ENCODE measurements at regions not wholly inside any gene's neighbourhood (a gene's known extent, or its start where the extent isn't known, plus 50 kb on each side); places are given as distances from the start of the nearest gene placed in this dataset.
A peak's percentile ranks its signal among the peaks of the same experiment; 100 is the strongest.

- no peak for DNase-seq (ENCODE audit: low spot score)
Observed at GRCh38 chr14:53350429-53350828, 197.3 kb upstream of the DDHD1 start.

DNA sequence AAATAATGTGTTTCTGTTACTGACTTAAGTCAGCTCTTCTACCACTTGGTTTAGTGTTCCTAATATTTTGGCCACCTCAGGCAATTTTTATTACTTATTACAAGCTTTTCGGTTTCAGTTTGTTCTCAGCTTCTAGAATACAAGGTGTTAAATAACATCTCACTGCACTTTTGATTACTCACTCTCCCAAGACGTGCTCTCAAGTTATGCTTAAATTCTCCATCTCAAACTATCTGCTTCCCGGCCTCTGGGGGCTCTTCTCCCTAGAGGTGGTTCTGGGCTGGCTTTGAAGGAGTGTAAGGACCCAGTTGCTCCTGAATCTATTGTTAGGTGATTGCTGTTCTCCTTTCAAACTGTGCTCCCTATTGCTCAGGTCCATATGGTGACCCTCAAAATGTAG, 193.9 kb upstream of the DDHD1 start:
- DNase-seq (ENCODE audit: low spot score), result no peak

DNA sequence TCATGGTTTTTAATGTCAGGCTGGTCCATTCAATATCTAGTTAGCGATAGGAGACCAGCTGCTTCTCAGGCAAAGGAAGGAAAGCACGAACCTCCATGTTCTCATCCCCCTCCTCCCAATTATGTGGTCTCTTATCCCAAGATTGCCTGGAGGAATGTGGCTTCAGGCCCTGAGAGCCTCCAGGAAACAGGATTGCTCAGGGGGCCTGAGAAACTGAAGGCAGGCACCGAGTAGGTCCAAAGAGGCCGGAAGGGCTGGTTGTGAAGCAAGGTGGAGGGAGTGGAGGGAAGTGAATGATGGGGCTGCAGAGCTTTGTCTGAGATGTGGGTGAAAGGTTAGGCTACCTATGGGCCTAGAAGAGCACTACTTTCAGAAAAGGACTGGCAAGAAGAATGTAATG, 188.2 kb upstream of the DDHD1 start:
- DNase-seq (ENCODE audit: low spot score), result no peak

- no peak for DNase-seq (ENCODE audit: low spot score)
Observed at GRCh38 chr14:53338192-53338591, 185.1 kb upstream of the DDHD1 start.

DNA sequence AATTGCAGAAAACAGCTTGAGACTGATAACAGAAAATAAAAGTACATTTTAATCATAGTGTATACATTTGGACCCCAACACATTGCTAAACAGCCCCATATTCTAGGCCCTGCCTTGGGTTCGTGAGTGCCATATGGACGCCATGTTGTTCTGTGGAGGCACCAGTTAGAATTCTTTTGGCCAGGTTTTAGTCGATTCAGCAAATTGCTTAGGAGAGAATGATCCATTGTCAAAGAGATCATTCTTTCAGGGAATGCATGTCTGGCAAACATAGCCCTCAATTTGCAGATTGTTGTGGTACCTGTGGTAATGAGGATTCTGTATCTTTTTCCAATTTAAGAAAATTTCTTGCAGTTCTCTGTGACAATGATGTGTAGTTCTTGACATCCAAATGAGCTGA, 183.6 kb upstream of the DDHD1 start:
- no peak for DNase-seq (ENCODE audit: low spot score)

DNA sequence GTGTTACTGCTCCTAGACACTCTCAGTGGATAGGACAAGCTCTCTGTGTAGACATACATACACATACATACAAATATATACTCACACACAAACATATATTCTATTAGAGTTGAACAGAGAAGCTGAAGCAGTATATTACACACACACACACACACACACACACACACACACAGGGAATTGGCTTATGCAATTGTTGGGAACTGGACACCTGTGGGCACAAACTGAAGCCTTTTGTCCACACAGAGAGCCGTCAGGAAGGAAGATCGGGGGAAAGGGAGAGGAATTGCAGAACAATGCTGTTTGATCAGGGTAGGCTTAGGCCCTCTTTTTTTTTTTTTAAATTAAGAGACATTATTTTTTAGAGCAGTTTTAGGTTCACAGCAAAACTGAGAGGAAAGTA, 180.7 kb upstream of the DDHD1 start:
- DNase-seq (ENCODE audit: low spot score), result no peak

DNA sequence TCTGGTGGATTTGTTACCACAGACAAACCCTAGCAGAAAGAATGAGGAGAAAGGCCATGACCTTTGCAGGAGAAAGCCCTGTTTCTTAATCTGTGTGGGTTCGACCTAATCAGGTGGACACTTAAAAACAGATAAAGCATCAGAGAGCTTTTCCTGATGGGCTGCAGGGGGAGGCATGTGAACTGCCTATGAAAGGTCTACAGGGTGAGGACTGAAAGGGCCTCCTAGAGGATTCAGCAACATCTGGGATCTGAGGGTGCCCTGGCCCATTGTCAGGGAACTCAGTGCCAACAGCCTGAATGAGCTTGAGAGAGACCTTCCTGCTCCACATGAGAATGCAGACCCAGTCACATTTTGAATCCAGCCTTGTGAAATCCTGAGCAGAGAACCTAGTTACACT, 178.8 kb upstream of the DDHD1 start:
- DNase-seq (ENCODE audit: low spot score), result no peak

DNA sequence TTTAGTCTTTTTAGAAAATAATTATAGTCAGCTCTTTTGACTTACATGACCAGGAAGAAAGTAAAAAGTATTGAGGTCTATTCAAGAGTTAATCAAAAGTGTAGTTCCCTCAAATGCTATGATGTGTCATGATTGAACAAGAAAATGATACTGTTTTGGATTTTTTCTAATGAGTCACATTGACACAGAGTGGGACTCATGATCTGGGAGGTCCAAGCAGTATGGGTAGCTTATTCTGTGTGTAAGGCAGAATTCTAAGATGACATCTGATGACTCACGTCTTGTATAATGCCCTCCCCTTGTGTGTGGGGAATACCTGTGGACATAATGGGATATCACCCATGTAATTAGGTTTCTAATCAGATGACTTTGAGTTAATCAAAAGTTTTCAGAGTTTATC, 178.1 kb upstream of the DDHD1 start:
- no peak for DNase-seq (ENCODE audit: low spot score)

DNA sequence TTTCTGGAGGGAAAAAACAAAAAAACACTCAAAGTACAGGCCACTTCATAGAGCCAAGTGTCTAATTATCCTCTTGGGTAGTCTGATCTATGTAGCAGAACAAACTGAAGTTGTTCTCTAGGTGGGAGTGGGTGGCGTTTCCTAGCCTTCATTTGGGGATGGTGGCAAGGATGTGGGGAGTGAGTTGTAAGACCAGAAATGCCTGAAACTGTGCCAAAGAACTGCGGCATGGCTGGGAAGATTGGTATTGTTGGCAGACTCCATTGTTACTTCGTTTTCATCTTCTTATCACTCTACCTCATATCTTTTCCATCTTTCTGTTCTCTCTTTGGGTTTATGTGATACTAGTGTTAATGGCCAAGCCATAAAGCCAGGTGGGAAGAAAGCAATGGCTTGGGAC, 177.3 kb upstream of the DDHD1 start:
- DNase-seq (ENCODE audit: low spot score), result no peak

GRCh38 chr14:53328841-53329240, 175.7 kb upstream of the DDHD1 start:
- no peak for DNase-seq (ENCODE audit: low spot score)

DNA sequence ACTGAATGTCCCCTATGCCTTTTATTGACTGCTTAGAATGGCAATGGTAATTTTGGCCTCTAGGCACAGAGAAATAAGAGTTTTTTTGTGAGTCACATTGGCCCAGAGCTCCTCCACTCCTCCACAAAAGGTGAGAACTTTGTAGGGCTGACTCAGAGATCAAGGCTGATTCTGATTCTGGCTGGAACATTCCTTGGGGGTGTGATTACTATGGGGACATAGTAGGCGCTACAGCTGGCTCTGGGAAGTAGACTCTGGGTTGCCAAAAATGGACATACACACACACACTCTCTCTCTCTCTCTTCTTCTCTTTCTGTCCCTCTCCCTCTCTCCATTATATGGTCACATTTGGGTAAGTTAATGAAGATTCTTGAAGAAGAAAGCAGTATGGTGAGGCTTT, 174.6 kb upstream of the DDHD1 start:
- no peak for DNase-seq (ENCODE audit: low spot score)

DNA sequence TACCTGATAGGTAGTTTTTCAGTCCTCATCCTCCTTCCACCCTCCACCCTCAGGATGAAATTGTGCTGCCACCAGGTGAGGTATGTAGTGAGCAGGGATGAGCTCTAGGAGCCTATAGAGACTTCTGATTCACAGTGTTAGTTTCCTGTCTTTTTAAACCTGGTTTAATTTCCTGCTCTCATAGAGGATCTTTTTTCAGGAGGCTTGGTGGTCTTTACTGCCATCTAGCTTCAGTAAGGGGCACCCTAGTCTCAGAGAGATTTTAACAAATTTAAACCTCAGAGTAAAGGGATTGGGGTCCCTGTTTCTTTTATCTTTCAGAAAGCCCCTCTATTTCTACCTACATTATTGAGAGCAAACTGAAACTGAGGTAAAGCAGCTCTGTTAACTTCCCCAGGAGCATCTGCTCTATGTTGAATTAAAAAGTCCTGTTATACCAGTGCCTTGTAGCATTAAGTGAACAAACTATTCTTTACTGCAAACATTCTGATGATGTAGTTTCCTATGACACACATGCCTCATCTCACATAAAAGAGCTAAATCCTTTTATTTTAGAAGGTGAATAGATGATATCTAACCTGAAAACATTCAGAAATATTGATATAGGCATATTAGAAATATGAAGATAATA, 172.2 kb upstream of the DDHD1 start:
- DNase-seq (ENCODE audit: low spot score), result no peak

DNA sequence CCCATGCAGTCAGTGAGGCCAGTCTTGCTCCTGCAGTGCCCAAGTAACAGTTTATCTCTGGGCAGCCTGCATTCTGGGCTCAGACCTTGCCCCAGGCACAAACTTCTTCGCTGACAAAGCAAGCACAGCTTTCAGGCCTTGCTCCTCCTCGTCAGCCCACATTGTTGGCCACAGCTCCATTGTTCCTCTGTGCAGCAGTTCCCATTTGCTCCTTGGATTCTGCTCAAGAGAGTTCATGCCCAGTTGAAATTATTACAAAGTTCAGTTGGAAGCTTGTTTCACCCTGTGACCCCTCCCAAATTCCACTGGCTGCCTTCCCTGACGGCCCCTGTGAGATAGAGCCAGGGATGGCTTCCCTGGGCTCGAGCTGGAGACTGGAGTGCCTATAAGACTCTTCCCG, 163.4 kb upstream of the DDHD1 start:
- DNase-seq (ENCODE audit: low spot score), result no peak

DNA sequence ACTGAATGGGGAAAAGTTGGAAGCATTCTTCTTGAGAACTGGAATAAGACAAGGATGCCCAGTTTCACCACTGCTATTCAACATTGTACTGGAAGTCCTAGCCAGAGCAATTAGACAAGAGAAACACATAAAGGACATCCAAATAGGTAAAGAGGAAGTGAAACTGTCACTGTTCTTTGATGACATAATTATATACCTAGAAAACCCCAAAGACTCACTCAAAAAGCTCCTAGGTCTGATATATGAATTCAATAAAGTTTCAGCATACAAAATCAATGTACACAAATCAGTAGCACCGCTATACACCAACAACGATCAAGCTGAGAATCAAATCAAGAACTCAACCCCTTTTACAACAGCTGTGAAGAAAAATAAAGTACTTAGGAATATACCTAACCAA, 157.3 kb upstream of the DDHD1 start:
- no peak for DNase-seq (ENCODE audit: low spot score)

DNA sequence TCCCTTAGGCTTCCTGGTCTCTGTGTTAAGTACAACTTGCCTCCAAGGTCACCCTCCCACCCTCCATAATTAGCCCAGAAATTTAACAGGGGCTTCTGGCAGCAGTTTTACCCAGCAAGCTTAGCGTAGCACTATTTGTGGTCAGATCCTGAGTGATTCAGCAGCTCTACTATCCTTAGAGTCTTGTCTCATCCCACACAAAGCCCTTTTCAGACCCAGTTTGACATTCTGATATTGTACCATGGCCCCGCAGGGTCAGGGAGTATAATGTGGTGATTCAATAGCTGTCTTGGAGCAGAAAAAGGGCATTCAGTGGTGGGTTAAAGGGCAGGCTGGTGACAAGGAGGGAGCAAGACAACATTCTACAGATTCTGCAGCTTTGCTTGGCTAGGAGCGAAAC, 153.8 kb upstream of the DDHD1 start:
- DNase-seq (ENCODE audit: low spot score), result no peak

- DNase-seq (ENCODE audit: low spot score), result peak; percentile 29
Observed at GRCh38 chr14:53306267-53306721, 153.2 kb upstream of the DDHD1 start.

DNA sequence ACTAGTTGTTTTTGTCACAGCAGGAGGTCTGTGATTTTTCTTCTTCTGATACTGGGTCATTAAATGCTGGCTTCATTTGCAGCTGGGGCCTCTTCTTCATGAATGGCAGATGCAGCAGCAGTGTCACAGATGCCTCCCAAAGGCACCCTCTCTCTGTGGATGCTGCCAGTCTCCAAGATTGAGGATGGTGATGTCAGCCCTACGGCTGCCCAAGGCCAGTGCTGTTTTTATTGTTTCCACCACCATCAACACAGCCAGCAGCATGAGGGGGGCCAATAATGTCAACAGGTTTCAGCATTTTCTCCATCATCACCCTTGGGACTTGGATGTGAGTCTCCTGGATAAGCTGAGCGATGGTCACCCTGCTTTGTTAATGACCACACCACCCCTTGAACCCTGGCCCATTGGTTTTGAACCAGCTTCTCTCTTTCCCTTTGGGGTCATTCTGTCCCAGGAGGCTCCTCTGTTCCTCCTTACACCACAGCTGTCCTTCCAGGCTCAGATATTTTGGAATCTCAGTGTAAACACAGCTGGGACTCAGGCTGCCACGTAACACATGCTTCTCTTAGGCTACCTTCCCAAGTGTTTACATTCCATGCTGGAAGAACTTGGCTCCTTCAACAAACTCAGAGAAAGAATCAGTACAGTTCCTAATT, 151.7 kb upstream of the DDHD1 start:
- no peak for DNase-seq (ENCODE audit: low spot score)

DNA sequence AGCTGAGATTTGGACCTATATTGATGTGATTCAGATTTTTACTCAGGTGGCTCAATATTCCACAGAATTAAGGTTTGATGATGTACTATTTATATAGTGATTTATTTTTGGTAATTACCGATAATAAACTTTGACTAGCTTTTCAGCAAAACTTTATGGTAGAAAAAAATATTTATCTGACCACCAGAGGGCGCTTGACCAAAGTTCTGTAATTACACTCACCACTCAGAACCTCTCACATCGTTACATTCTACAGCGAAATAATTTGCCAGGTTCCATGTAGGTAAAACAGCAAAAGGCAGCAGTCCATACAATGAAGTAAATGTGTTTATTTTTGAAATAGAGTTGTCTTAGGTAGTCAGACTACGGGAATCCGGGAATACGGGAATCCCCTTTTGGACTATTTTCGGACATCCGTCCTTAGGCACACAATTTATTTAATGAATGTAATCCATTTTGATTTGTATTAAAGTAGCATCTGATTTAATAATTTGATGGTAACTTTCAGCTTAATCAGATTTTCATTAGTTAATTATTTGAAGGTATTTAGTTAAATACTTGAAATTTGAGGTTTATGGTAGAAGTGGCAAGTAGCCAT, 143.0 kb upstream of the DDHD1 start:
- DNase-seq (ENCODE audit: low spot score), result no peak

- no peak for DNase-seq (ENCODE audit: low spot score)
Observed at GRCh38 chr14:53295372-53295771, 142.2 kb upstream of the DDHD1 start.

- DNase-seq (ENCODE audit: low spot score), result no peak
Observed at GRCh38 chr14:53286301-53286700, 133.2 kb upstream of the DDHD1 start.

GRCh38 chr14:53285821-53286220, 132.7 kb upstream of the DDHD1 start:
- no peak for DNase-seq (ENCODE audit: low spot score)

GRCh38 chr14:53285064-53285463, 131.9 kb upstream of the DDHD1 start:
- DNase-seq (ENCODE audit: low spot score), result no peak

DNA sequence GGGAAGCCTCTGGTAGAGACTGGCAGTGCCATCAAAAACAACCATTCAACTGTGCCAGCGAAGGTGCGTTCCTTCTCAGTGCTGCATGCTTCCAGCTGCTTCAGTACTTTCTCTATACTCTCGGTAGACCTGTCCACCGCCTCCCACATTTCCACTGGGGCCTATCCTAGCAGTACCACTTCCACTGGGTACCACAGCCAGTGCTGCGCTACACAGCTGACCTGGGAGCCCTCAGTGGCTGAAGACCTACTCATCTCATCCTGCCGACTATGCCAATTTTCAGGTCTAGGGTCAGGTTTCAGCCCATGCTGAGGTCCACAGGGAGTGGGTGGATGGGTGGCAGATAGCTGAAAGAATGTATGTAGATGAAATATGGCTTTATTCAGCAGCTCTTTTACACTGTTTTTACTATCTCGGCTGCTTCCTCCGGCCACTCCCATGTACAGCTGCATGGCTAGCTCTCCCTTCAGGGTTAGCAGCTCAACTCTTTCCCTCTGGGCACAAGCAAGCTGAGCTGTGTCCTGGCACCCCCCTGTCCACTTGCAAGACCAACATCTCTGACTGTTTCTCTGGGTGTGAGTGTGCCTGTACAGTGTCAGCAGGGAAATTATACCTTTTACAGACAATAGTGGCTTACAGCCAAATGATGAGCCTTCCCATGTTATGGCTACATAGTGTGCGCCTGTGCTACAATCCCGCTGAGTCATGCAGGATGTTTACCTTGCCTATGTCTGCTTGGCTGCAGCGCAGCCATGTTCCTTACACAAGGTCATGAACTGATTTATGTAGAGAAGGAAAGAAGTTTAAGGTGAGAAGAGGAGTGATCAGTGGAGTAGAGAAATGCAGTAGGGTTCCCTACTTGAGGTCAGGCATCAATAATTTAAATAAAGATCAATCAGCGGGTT, 125.7 kb upstream of the DDHD1 start:
- DNase-seq (ENCODE audit: low spot score), result no peak
